Neural progenitor cell (in vitro differentiated cells): ENCODE measurements at regions not wholly inside any gene's neighbourhood (a gene's known extent, or its start where the extent isn't known, plus 50 kb on each side); places are given as distances from the start of the nearest gene placed in this dataset.
A peak's percentile ranks its signal among the peaks of the same experiment; 100 is the strongest.

Source experiments
- DNase-seq: peaks from one replicate; pipeline ENCODE4 v3.0.0-alpha.2; 2016; ENCODE audit warnings: low spot score
- H2AFZ ChIP-seq: fragments of 200-600 bp; sonication (generic); replicated peaks from 2 replicates; pipeline ENCODE4 v1.6.1; 2016; ENCODE audit warnings: antibody characterized with exemption
- H3F3A ChIP-seq: fragments of 200-600 bp; sonication (generic); 2 replicates; pipeline ENCODE4 v1.6.1; 2016; ENCODE audit warnings: antibody characterized with exemption, low read depth
- H3K27ac ChIP-seq: fragments of 200-600 bp; sonication (generic); 2 replicates; pipeline ENCODE4 v1.5.1; 2016; ENCODE audit warnings: mild to moderate bottlenecking
- H3K27me3 ChIP-seq: fragments of 200-600 bp; sonication (generic); 2 replicates; pipeline ENCODE4 v1.6.1; 2016; ENCODE audit warnings: mild to moderate bottlenecking, moderate library complexity
- H3K36me3 ChIP-seq: fragments of 200-600 bp; sonication (generic); 2 replicates; pipeline ENCODE4 v1.5.1; 2016
- H3K4me1 ChIP-seq: fragments of 200-600 bp; sonication (generic); 2 replicates; pipeline ENCODE4 v1.6.1; 2016; ENCODE audit warnings: mixed run types
- H3K4me2 ChIP-seq: fragments of 200-600 bp; sonication (generic); 2 replicates; pipeline ENCODE4 v1.6.1; 2016
- H3K4me3 ChIP-seq: fragments of 200-600 bp; sonication (generic); 2 replicates; pipeline ENCODE4 v1.5.1; 2016
- H3K79me2 ChIP-seq: fragments of 200-600 bp; sonication (generic); 2 replicates; pipeline ENCODE4 v1.6.1; 2016; ENCODE audit warnings: low read depth
- H3K9ac ChIP-seq: fragments of 200-600 bp; sonication (generic); 2 replicates; pipeline ENCODE4 v1.6.1; 2016
- H3K9me3 ChIP-seq: fragments of 200-600 bp; sonication (generic); 2 replicates; pipeline ENCODE4 v1.5.1; 2016; ENCODE audit warnings: low read depth
- H4K20me1 ChIP-seq: fragments of 200-600 bp; sonication (generic); 2 replicates; pipeline ENCODE4 v1.6.1; 2016; ENCODE audit warnings: low read depth
- H3K27ac Mint-ChIP-seq: 3 replicates; pipeline ENCODE4 v1.8.0; 2021; ENCODE audit warnings: mixed read lengths
- H3K27me3 Mint-ChIP-seq: 2 replicates; pipeline ENCODE4 v1.8.0; 2022; ENCODE audit warnings: low read depth, mild to moderate bottlenecking, inconsistent platforms, moderate library complexity, mixed read lengths; ENCODE audit not compliant: insufficient read depth
- H3K36me3 Mint-ChIP-seq: 3 replicates; pipeline ENCODE4 v1.8.0; 2021; ENCODE audit warnings: mixed read lengths
- H3K4me1 Mint-ChIP-seq: 3 replicates; pipeline ENCODE4 v1.8.0; 2021; ENCODE audit warnings: mixed read lengths
- H3K4me3 Mint-ChIP-seq: 3 replicates; pipeline ENCODE4 v1.8.0; 2021; ENCODE audit warnings: mild to moderate bottlenecking, moderate library complexity, mixed read lengths
- H3K9me3 Mint-ChIP-seq: 3 replicates; pipeline ENCODE4 v1.8.0; 2020; ENCODE audit warnings: mixed read lengths
- CTCF ChIP-seq: fragments of 200-600 bp; sonication (generic); IDR thresholded peaks from 2 replicates; pipeline ENCODE4 v1.5.1; 2017; ENCODE audit warnings: antibody characterized with exemption, mild to moderate bottlenecking
- EZH2 ChIP-seq: fragments of 200-600 bp; sonication (generic); IDR thresholded peaks from 2 replicates; pipeline ENCODE4 v1.6.1; 2017; ENCODE audit warnings: antibody characterized with exemption, mild to moderate bottlenecking, moderate library complexity
- EZH2phosphoT487 ChIP-seq: fragments of 200-600 bp; sonication (generic); IDR thresholded peaks from 2 replicates; pipeline ENCODE4 v1.6.1; 2017; ENCODE audit warnings: antibody characterized with exemption

GRCh38 chr4:66837279-66837922 is 707.9 kb downstream of the CENPC start:
- no peak overlapping the region for H3K27ac Mint-ChIP-seq
- no peak overlapping the region for H3K4me3 Mint-ChIP-seq
- Histone ChIP-seq H3K4me2 (no peak overlapping the region), H3K9ac (no peak overlapping the region), H3K27ac (no peak overlapping the region), H4K20me1 (no peaks in the 10 kb centered on the region), H2AFZ (peak overlapping the region; percentile 19), H3K27me3 (no peaks in the 10 kb centered on the region), H3K4me3 (no peak overlapping the region), H3F3A (no peaks in the 10 kb centered on the region), H3K79me2 (no peaks in the 10 kb centered on the region), H3K4me1 (no peaks in the 10 kb centered on the region), H3K36me3 (no peaks in the 10 kb centered on the region), H3K9me3 (no peaks in the 10 kb centered on the region)
- no peak for DNase-seq
- peaks cover 3% of the 10 kb centered on the region for H3K9me3 Mint-ChIP-seq
- peaks cover 2% of the 10 kb centered on the region for H3K4me1 Mint-ChIP-seq
- H3K36me3 Mint-ChIP-seq = peaks cover 2% of the 10 kb centered on the region
- no peak for TF ChIP-seq EZH2phosphoT487
- TF ChIP-seq EZH2 = no peak
- no peak for TF ChIP-seq CTCF
- peaks cover 2% of the 10 kb centered on the region for H3K27me3 Mint-ChIP-seq

- no peak overlapping the region for H3K4me2 ChIP-seq
- Mint-ChIP-seq H3K36me3 (no peaks in the 10 kb centered on the region), H3K27ac (no peak overlapping the region), H3K27me3 (no peaks in the 10 kb centered on the region), H3K9me3 (peaks cover 2% of the 10 kb centered on the region), H3K4me3 (no peak overlapping the region), H3K4me1 (no peaks in the 10 kb centered on the region)
- no peak overlapping the region for H2AFZ ChIP-seq
- no peaks in the 10 kb centered on the region for H3K9me3 ChIP-seq
- no peaks in the 10 kb centered on the region for H3K4me1 ChIP-seq
- no peak overlapping the region for H3K9ac ChIP-seq
- H3K79me2 ChIP-seq = no peaks in the 10 kb centered on the region
- TF ChIP-seq EZH2phosphoT487 = no peak
- no peak for TF ChIP-seq EZH2
- no peak for TF ChIP-seq CTCF
- no peak for DNase-seq
- H4K20me1 ChIP-seq = no peaks in the 10 kb centered on the region
- H3K27ac ChIP-seq = no peak overlapping the region
- H3K27me3 ChIP-seq = no peaks in the 10 kb centered on the region
- no peaks in the 10 kb centered on the region for H3F3A ChIP-seq
- no peak overlapping the region for H3K4me3 ChIP-seq
- H3K36me3 ChIP-seq = no peaks in the 10 kb centered on the region
Measured at GRCh38 chr4:66829310-66829709, 716.0 kb downstream of the CENPC start.

GRCh38 chr4:66820681-66821080 is 724.6 kb downstream of the CENPC start:
- no peaks in the 10 kb centered on the region for H3K4me1 Mint-ChIP-seq
- Histone ChIP-seq H3K36me3 (no peaks in the 10 kb centered on the region), H2AFZ (no peak overlapping the region), H3K27ac (no peak overlapping the region), H3K27me3 (no peaks in the 10 kb centered on the region), H3K79me2 (no peaks in the 10 kb centered on the region), H4K20me1 (no peaks in the 10 kb centered on the region), H3K4me1 (no peaks in the 10 kb centered on the region), H3K9me3 (no peaks in the 10 kb centered on the region), H3K4me2 (no peak overlapping the region), H3K4me3 (no peak overlapping the region), H3K9ac (no peak overlapping the region), H3F3A (no peaks in the 10 kb centered on the region)
- no peak for TF ChIP-seq CTCF
- no peak for DNase-seq
- H3K9me3 Mint-ChIP-seq = peaks cover 6% of the 10 kb centered on the region
- no peaks in the 10 kb centered on the region for H3K36me3 Mint-ChIP-seq
- H3K27me3 Mint-ChIP-seq = no peaks in the 10 kb centered on the region
- H3K4me3 Mint-ChIP-seq = no peak overlapping the region
- H3K27ac Mint-ChIP-seq = no peak overlapping the region
